Vagina (tissue), 2 donors: ENCODE measurements at regions not wholly inside any gene's neighbourhood (a gene's known extent, or its start where the extent isn't known, plus 50 kb on each side); places are given as distances from the start of the nearest gene placed in this dataset.

ENCODE experiments used
- CTCF ChIP-seq, 3 experiments: fragments of 450-650 bp in 2 of 3; fragments of 200-600 bp in 1 of 3; sonication (generic) in 1 of 3; IDR thresholded peaks; one replicate each; pipeline ENCODE4 v1.5.1; 2017 to 2019; ENCODE audit warnings: antibody characterized with exemption in 3 of 3, mild to moderate bottlenecking in 2 of 3, moderate library complexity in 2 of 3
- POLR2A ChIP-seq, 2 donors: fragments of 450-650 bp; IDR thresholded peaks; one replicate each; pipeline ENCODE4 v1.6.1; 2017; ENCODE audit warnings: antibody characterized with exemption in 2 of 2, mild to moderate bottlenecking in 2 of 2, moderate library complexity in 2 of 2
- POLR2AphosphoS5 ChIP-seq, 2 donors: sonication (generic); formaldehyde crosslinking; IDR thresholded peaks; one replicate each; pipeline ENCODE4 v1.9.0; 2017; ENCODE audit warnings: antibody characterized with exemption in 2 of 2, mild to moderate bottlenecking in 2 of 2, low read depth in 1 of 2; ENCODE audit not compliant: insufficient read depth in 1 of 2

GRCh38 chr10:46223626-46224413 lies 63.0 kb upstream of the ANTXRL start:
- TF ChIP-seq CTCF (IDR thresholded peaks at IDR 0.05) (no peak), POLR2AphosphoS5 (IDR thresholded peaks at IDR 0.05; ENCODE audit: insufficient read depth in 1 of 2, low read depth in 1 of 2) (no peak), POLR2A (IDR thresholded peaks at IDR 0.05) (no peak)
